ENCODE measurements at regions not wholly inside any gene's neighbourhood (a gene's known extent, or its start where the extent isn't known, plus 50 kb on each side); places are given as distances from the start of the nearest gene placed in this dataset.
"Not testable (repeated sequence)": the region's sequence is repeated elsewhere in the genome, so short reads cannot be mapped to it uniquely, and the experiment has no call there.

DNA sequence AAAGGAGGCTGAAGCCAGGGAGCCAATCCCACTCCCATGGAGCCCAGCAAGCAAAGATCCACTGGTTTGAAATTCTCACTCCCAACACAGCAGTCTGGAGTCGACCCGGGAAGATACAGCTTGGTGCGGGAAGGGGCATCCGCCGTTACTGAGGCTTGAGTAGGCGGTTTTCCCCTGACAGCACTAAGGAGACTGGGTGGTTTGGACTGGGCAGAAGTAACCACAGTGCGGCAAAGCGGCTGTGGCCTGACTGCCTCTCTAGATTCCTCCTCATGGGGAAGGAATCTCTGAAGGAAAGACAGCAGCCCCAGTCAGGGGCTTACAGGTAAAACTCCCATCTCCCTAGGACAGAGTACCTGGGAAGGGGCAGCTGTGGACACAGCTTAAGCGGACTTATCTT lies 261.6 kb upstream of the KYNU start:
- no peak for DNase-seq

DNA sequence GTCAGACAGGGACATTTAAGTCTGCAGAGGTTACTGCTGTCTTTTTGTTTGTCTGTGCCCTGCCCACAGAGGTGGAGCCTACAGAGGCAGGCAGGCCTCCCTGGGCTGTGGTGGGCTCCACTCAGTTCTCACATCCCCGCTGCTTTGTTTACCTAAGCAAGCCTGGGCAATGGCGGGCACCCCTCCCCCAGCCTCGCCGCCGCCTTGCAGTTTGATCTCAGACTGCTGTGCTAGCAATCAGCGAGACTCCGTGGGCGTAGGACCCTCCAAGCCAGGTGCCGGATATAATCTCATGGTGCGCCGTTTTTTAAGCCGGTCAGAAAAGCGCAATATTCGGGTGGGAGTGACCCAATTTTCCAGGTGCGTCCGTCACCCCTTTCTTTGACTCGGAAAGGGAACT lies 264.3 kb upstream of the KYNU start:
- DNase-seq: not testable (repeated sequence)

GRCh38 chr2:142605421-142605820 lies 272.0 kb upstream of the KYNU start:
- DNase-seq: no peak

DNA sequence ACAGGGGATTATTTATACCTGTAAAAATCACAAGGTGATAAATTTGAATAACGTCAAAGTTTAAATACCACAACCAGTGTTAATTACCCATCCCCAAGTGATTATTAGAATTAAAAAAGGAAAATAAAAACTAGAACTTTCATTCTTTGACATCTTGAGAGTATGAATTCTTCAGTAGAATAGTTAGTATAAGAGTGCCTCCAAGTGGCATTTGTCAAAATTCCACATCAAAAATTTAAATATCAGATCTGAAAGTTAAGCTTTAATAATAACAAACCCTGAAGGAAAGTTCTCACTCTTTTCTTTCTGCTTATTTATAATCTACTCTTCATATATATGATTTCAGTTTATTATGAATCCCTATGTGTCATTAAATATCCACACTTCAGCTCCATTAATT lies 273.7 kb upstream of the KYNU start:
- no peak for DNase-seq

GRCh38 chr2:142602418-142602989 lies 275.0 kb upstream of the KYNU start:
- DNase-seq: no peak

- DNase-seq: no peak
Measured at GRCh38 chr2:142601794-142602193, 275.7 kb upstream of the KYNU start.

DNA sequence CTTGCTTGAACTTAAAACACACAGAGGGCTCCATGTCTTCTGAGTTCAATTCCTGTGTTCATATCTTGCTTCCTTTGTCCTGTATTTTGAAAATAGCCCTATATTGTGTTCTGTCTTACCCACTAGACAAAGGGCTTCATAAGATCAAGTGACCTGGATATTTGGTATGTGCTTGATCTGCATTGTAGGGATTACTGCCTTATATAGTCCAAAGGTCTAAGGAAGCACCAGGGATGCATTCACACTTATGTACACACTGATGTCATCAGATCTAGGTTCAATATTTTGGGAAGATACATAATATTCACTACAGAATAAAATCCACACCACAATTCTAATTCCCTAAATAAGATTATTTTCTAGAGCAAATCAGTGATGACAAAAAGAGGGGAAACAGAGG lies 278.0 kb upstream of the KYNU start:
- no peak for DNase-seq

GRCh38 chr2:142598846-142599245 lies 278.6 kb upstream of the KYNU start:
- no peak for DNase-seq

- no peak for DNase-seq
Measured at GRCh38 chr2:142596334-142597088, 281.0 kb upstream of the KYNU start.

- DNase-seq: no peak
Measured at GRCh38 chr2:142594935-142595334, 282.5 kb upstream of the KYNU start.

DNA sequence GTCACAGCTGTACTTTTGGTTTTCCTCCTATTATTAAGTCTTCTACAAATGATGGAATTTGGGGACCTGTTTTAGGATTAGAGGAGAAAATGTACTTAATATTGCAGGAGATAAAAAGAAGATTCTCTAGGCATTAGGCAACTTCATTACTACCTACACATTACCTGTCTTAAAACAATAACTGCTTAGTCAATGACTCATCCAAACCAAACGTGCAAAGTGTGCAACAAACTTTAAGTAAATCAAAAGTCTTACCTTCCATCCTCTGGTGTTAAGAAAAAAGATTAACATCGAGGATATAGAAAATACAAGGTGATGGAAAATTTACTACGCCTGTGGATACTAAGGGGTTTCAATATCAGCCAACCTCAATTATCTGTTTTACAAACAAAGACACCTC lies 285.3 kb upstream of the KYNU start:
- no peak for DNase-seq

GRCh38 chr2:142591420-142591819 lies 286.0 kb upstream of the KYNU start:
- no peak for DNase-seq

GRCh38 chr2:142588269-142588668 lies 289.2 kb upstream of the KYNU start:
- DNase-seq: no peak

DNA sequence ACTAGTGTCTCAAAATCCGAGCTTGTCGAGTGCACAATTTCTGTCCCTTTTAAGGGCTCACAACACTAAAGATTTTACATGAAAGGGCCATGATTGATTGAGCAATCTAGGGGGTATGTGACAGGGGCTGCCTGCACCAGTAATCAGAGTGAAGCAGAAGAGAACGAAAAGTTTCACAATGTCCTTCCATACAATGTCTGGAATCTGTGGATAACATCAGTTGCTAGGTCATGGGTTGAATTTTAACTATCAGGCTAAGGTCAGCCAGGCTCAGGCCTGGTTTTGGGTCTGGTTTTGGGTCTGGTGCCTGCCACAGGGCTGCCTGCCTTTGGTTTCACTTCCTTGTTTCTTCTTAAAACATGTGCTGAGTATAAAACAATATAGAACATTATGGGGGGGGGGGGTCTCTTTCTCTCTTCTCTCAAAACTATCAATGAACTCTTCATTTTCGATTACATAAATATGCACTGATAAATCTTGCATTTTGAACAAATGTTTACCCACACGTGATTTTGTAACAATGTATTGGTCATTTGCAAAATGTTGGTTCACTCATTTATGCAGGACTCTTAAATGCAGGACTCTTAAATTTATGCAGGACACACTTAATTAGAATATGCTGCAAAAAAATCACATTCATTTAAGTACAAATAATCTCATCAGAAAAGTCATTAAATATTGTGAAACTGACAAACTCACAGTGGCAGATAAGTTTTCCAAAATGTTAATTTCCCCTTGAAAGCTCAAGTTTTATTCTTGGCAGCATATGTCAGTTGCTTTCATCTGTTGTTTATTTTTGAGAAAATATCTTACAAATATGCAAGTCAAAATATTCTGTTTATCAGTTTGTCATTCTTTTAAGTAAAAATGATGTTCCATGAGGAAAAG lies 290.5 kb upstream of the KYNU start:
- no peak for DNase-seq

GRCh38 chr2:142585785-142586184 lies 291.7 kb upstream of the KYNU start:
- no peak for DNase-seq

DNA sequence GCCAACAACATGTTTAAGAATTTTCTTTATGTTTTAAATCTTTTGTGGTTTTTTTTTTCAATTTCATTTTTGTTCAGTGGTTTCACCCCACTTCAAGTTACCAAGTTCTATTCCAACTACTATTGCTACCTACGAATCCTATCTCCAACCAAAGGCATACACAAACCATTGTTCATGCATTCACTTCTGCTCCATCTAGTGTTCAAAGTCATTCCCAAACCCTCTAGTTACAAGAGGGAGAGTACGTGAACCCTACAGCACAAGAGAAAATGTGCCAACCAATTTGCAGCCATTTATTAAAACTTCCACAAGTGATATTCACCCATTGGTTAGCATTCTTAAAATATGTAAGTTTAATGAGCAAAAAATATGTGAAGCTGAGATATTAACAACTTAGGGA lies 295.1 kb upstream of the KYNU start:
- no peak for DNase-seq

DNA sequence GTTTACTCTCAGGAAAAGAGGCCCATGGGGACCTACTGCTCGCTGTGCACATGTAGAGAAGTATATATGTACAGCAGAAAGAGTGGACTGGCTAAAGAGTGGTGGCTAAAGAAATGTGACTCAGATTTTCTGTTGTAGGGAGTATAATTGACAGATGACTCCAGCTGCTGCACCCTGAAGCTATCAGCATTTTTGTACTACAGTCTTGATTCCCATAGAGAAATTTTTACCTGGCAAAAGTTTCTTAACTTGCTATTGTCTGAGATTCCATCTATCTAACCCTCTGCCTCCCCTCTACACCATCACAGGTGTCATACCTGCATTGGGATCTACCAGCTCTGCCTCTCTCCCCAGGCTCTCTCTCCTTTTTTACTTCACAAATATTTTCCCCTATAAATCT lies 296.0 kb upstream of the KYNU start:
- DNase-seq: no peak

GRCh38 chr2:142580691-142581090 lies 296.8 kb upstream of the KYNU start:
- DNase-seq: no peak

GRCh38 chr2:142575561-142575960 lies 301.9 kb upstream of the KYNU start:
- no peak for DNase-seq

DNA sequence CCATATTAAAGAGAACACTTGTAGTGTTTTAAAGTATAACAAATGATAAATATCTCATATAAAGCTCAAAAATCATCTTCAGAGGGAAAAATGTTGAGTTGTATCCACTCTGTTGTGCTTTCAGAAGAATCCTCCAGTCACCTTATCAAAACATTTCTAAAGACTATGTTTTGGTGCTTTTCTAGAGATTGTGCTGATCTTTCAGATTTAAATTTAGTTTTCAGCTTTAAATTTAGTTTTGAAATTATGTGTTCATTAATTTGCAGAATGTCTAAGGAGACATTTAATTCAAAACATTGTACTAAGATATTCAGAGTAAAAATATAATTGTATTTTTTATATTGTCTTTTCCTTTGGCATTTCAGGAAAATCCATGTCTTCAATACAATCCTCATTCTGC lies 303.1 kb upstream of the KYNU start:
- DNase-seq: no peak

GRCh38 chr2:142572346-142573132 lies 304.9 kb upstream of the KYNU start:
- no peak for DNase-seq

GRCh38 chr2:142571934-142572333 lies 305.5 kb upstream of the KYNU start:
- DNase-seq: no peak

DNA sequence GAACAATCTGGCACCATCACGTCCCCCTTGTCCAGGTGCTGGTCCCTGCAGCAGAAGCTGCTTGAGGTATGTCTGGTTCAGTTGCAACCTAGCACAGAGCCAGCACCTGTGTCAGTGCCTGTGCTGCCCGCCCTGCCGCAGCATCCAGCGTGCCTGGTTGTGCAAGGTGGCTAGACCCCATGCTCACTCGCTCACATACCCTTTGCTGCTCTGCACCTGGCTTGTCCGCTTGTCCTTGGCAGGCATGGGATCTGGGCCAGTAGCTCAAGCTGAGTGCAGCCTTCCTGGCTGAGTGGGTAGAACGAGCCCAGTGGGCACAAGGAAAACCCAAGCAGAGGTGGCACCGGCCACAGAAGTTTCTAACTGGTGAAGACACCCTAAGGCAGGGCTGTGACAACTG lies 314.6 kb upstream of the KYNU start:
- DNase-seq: no peak
